Endothelial cell of umbilical vein (primary cell): ENCODE measurements at regions not wholly inside any gene's neighbourhood (a gene's known extent, or its start where the extent isn't known, plus 50 kb on each side); places are given as distances from the start of the nearest gene placed in this dataset.
A peak's percentile ranks its signal among the peaks of the same experiment; 100 is the strongest.

Experiments
- EZH2 ChIP-seq: IDR thresholded peaks from 2 replicates; pipeline ENCODE4 v1.6.1; 2012; ENCODE audit warnings: borderline replicate concordance, low read depth, mild to moderate bottlenecking, moderate library complexity, low read length, inconsistent platforms; ENCODE audit not compliant: severe bottlenecking
- POLR2A ChIP-seq: IDR thresholded peaks from 2 replicates; pipeline ENCODE4 v1.6.1; 2012; ENCODE audit warnings: low read depth, mild to moderate bottlenecking, control low read depth, low read length

GRCh38 chr15:95300958-95301357 is 1029.5 kb upstream of the NR2F2 start:
- TF ChIP-seq EZH2 (no peak), POLR2A (peak; percentile 85)
